ENCODE measurements at regions not wholly inside any gene's neighbourhood (a gene's known extent, or its start where the extent isn't known, plus 50 kb on each side); places are given as distances from the start of the nearest gene placed in this dataset.

- TF ChIP-seq POLR2A (IDR thresholded peaks at IDR 0.05): no peak
- TF ChIP-seq, protein P1, sequence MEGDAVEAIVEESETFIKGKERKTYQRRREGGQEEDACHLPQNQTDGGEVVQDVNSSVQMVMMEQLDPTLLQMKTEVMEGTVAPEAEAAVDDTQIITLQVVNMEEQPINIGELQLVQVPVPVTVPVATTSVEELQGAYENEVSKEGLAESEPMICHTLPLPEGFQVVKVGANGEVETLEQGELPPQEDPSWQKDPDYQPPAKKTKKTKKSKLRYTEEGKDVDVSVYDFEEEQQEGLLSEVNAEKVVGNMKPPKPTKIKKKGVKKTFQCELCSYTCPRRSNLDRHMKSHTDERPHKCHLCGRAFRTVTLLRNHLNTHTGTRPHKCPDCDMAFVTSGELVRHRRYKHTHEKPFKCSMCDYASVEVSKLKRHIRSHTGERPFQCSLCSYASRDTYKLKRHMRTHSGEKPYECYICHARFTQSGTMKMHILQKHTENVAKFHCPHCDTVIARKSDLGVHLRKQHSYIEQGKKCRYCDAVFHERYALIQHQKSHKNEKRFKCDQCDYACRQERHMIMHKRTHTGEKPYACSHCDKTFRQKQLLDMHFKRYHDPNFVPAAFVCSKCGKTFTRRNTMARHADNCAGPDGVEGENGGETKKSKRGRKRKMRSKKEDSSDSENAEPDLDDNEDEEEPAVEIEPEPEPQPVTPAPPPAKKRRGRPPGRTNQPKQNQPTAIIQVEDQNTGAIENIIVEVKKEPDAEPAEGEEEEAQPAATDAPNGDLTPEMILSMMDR (IDR thresholded peaks at IDR 0.05): no peak
Measured at GRCh38 chr10:15451137-15452094, 80.3 kb upstream of the FAM171A1 start.

All from lower leg skin (tissue), 3 donors.